HG02970 (cell line): ENCODE measurements at regions not wholly inside any gene's neighbourhood (a gene's known extent, or its start where the extent isn't known, plus 50 kb on each side); places are given as distances from the start of the nearest gene placed in this dataset.

ENCODE experiments used
- ATAC-seq: cut with Tn5 transposase; IDR thresholded peaks from one replicate; pipeline ENCODE4 v1.9.1; 2021; ENCODE audit warnings: mild to moderate bottlenecking, moderate library complexity, moderate number of reproducible peaks; ENCODE audit not compliant: unreplicated experiment, low FRiP score

DNA sequence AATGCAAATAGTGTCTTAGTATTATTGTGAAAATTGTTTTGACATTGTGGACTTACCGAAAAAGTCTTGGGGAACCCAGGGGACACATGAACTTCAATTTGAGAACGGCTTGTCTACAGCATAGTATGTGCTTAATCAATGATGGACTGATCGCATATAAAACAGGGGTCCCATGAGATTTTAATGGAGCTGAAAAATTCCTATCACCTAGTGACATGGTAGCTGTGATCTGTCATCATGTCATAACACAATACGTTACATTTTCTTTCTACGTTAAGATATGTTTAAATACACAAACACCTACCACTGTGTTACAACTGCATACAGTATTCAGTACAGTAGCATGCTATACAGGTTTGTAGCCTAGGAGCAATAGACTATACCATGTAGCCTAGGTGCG is 153.3 kb upstream of the FOXD3 start:
- ATAC-seq: no peak

DNA sequence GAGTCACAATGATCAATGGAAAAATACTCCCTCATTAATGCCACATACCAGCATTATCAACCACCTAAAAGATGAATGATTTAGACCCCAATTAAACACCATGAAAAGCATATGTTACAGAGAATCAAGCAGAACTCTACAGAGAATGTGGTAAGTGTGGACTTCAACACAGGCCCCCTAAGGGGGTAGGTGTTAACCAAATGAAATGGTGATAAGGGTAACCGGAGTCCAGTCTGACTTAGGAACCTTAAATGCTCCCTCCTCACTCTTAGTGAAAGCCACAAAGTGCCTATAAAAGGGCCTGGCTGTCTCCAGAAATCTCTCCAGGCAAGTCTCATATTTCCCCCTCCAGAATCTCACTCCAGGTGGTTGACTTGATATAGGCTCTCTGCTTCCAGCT is 149.2 kb upstream of the FOXD3 start:
- ATAC-seq: no peak

DNA sequence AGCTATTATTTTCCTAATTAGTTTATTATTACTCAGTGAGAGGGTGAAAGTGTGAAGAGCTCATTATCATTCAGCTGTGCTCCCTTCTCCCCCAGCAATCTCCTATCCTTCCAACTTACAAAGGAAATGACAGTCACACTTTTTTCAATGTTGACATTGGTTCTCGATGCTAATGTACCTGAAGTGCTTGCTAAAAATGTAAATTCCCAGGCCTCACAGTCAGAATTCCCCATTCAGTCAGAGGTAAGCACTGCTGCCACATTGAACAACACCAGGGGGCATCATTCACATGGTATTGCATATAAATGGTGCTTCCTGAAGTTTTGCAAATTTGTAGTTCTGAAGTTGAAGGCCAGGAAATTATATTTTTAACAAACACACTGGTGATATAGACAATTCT is 132.7 kb upstream of the FOXD3 start:
- ATAC-seq: no peak

DNA sequence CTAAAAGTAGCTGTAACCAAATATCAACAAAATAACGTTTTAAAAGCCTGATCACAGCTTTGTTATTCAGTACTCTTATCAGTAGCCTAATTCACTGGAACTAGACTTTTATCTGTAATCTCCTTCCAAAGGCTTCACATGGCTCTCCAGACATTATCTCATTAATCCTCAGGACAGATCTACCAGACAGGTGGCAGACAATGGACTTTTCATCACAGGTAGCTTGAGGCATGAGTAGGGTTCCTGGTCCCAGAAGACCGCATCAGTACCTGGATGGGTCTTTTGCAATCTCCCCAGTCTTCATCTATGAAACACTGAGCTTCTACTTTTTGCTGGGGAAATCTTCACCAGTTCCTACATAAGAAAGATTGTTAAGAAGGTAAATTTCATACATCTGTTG is 132.2 kb upstream of the FOXD3 start:
- no peak for ATAC-seq

DNA sequence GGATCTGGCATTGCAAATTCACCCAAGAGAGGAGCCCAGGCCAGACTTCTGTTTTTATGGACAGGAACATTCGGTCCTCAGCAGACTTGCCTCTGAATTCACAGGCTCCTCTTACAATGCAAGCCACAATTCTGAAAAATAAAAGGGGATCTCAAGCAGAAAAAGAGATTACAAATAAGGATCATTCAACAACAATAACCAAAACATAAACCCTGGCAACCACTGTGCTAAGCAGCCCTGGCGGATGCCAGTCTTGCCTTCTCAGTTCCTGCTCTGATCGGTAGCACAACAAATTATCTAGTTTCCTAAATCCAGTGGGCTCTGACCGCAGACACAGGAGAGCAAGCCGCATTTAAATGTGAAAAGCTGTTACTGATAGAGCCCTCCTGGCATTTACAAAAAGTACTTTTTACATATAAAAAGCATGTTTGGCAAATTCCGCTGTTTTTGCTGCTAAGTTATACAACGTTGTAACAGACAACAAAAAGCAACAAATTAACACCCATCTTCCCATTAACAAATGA is 123.4 kb upstream of the FOXD3 start:
- no peak for ATAC-seq

DNA sequence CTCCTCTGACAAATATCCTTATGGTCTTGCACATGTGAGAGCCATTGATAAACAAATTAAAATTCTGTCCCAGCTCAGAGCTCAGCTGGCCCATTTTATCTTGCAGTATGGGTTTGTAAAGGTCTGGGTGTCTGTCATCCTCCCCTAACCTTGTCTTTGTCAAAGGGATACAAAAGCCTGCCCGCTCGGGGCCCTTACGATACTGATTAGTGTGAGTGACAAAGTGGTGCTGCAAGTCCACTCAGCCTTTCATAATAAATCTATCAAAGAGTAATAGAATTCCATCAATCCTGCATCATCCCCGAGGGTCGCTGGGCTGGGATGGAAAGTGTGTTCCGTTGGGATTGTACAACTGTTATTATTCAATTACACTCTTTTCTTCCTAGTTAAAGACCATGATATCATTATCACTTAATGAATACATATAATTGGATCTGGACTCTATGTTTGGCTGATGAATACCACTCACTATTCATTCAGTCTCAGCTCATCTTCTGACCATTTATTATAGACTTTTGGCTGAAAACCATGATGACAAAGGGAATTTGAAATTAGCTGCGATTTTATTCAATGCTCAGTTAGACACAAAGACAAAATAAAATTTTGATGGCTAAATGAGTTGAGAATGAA is 122.5 kb upstream of the FOXD3 start:
- ATAC-seq: no peak

DNA sequence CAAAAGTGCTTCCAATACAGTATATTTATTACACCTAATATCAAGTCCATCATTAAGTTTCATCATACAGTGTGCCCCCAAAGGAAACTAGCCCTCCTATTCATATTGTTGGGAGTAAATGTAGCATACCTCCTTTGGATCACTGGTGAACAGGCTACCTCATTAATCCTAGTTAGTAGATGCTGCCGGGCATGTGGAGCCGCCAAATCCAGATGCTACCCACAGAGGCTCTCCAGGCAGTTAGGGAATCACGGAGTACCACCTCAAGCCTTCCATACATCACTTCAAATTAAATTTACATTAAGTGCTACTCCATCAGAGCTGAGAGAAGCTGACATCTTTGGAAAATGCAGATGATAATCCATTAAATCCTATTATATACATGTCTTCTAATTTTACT is 121.7 kb upstream of the FOXD3 start:
- ATAC-seq: no peak

DNA sequence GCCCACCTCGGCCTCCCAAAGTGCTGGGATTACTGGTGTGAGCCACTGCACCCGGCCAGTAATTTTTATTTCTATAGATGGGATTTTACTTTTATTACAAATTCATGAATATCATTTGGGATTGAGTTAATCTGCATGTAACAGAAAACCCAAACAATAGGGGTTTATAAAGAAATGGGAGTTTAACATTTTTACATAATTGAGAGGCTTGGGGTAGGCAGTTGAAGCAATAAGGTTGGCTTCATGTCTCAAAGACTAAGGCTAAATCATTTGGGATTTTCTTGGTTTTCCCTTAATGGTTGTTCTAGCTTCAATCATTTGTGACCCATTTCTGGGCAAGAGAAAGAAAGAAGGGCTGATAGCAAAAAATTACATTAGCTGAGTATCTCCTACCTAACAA is 118.7 kb upstream of the FOXD3 start:
- no peak for ATAC-seq

DNA sequence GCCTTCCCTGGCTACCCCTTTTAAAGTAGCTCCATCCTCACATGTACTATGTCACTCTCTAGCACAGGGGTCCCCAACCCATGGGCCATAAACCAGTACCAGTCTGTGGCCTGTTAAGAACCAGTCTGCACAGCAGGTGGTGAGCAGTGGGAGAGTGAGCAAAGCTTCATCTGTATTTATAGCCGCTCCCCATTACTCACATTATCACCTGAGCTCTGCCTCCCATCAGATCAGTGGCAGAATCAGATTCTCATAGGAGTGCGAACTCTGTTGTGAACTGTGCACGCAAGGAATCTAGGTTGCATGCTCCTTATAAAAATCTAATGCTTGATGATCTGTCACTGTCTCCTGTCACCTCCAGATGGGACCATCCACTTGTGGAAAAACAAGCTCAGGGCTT is 116.6 kb upstream of the FOXD3 start:
- no peak for ATAC-seq

DNA sequence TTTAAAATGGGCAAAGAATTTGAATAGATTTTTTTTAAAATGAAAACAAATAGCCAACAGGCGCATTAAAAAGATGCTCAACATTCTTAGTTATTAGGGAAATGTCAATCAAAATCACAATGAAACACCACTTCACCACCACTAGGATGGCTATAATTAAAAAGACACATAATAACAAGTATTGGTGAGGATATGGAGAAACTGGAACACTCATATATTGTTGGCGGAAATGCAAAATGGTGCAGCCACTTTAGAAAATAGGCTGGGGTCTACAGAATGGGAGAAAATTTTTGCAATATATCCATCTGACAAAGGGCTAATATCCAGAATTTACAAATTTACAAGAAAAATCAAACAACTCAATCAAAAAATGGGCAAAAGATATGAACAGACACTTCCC is 107.8 kb upstream of the FOXD3 start:
- no peak for ATAC-seq

DNA sequence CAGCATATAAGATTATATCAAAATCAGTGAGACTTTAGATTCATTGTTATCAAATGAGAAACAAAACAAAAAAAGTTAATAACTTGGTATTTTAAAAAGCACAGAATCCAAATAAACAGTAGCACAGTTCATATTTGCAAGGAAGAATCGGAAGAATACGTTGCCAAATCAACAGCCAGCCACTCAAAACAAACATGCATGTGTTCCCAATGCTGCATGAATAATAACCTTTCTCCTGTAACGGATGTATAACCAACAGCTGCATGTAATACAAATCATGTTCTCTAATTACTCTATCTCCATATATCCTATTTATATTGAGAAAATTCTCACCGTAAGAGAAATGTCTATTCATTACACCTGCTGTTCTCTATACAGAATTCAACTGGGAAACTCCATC is 98.9 kb upstream of the FOXD3 start:
- ATAC-seq: no peak

DNA sequence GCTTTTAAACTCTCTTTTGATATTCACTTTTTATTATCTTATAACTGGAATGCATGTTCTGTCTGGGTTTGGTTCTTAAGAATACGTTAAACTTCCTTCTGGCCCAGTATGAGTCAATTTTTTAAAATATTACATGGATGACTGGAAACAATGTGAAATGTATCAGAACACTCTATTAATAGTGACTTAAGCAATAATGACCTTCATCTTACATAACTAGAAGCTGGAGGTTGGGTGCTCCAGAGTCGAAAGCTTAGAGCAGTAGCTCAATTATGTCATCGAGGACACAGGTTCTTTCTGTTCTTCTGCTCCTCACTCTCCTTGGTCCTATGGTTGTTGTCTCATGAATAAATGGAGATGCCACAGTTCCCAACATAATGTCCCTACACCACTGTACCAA is 91.6 kb upstream of the FOXD3 start:
- no peak for ATAC-seq

DNA sequence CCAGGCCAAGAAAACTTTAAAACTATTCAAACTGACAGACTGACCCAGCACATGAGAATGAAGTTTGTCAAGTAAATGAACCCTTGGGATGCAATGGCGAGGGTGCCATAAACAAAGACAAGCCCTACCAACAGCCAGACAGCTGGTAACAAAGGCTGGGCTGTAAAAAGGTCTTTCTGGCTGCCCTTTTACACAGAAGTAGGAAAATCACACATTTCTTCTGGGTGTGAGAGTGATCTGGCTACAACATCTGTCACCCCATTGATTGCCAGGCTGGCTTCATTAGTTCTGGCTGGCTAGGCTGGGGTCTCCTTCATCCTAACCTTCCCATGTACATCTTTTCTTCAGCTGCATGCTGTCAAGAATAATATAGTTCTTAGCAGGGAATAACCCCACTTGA is 83.6 kb upstream of the FOXD3 start:
- no peak for ATAC-seq

DNA sequence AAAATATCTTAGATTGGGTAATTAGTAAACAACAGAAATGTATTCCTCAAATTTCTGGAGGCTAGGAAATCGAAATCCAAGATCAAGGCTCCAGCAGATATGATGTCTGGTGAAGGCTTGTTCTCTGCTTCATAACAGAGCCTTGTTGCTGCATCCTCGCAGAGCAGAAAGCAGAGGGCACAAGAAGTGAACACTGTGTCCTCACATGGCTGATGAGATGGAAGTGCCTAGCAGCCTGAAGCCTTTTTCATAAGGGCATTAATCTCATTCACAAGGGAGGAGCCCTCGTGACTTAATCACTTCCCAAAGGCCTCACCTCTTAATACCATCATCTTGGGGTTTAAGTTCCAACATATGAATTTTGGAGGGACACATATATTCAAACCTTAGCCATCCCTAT is 77.2 kb upstream of the FOXD3 start:
- no peak for ATAC-seq

DNA sequence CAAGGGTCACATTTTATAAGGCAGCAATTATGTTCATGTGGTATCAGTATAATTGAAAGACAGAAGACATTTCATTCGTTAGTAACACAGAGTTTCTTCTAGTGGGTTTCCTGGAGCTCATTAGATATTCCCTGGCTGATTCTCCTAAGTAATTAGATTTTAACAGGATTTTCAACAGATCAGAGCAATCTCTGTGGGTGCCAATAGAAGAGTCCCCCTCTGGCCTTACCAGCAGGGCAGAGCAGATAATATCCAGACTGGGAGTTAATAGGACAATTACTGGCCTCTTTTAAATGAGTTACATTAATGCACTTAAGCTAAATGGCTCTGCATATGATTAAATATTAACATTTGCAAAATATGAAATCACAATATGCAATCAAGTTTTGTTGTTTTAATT is 74.2 kb upstream of the FOXD3 start:
- ATAC-seq: no peak

DNA sequence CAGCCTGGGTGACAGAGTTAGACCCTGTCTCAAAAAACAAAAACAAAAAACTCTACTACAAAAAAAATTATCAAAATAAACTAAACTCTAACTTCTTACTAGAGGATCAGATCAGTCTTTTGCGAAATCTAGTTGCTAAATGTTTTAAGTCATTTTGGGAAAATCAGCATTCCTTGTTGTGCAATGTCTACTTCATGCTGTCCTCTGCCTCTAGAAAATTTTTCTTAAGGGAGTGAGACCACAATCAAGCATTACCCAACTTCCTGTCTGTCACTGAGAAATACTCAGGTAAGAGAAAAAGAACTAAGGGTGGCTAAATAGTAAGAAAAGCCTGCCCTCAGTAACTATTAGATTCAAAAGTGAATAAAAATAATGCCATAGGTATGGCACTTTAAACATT is 67.2 kb upstream of the FOXD3 start:
- no peak for ATAC-seq

DNA sequence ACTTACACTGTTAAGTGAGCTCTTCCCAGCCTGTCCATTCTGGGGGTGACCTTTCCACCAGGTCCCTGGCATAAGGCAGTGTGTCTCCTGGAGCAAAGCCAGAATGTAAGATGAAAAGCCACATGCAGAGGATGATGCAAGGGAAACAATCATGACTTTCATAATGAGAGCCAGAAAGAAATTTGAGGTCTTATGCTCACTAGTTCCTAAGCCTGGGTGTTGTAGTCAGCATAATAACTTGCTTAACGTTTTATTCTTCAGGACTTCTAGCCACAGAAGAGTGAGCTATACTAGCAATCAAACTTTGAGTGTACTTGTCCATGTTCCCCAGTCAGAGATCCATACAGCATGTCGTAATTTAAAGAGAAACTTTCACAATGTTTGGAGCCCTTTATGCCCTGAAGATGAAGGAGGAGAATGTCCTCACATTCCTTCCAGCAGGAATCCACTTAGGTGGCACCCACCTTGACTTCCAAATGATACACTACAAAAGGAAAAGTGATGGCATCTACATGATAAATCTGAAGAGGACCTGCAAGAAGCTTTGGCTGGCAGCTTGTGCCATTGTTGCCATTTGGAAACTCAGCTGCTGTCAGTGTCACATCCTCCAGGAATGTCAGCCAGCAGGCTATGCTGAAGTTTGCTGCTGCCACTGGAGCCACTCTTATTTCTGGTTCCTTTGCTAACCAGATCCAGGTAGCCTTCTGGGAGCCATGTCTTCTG is 60.5 kb upstream of the FOXD3 start:
- ATAC-seq: no peak

DNA sequence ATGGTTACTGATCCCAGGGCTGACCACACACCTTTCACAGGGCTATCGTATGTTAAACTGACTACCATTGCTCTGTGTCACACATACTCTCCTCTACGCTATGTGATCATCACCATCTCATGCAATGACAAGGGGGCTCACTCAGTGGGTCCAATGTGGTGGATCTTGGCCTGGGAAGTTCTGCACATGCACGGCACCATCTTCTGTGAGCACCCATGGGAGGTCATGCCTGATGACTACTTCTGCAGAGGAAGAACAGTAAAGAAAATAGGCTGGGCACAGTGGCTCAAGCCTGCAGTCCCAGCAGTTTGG is 60.0 kb upstream of the FOXD3 start:
- no peak for ATAC-seq

DNA sequence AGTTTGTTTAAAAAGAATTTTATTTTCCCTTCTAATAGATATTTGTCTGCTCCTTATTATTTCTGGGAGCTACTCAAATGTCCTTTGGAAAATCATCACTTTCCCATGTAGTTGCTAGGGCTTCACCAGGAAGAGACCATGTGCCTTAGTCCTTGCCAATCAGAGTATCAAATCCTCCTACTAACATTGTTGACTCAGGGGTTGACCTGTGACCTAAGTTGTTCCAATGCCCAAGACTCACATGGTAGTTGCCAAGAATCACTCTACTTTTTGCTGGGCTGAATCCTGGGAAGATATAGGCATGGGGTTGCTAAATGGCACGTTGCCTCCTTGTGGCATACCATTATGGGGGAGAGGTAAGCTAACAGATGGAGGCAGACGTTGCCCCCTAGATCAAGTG is 58.2 kb upstream of the FOXD3 start:
- no peak for ATAC-seq

DNA sequence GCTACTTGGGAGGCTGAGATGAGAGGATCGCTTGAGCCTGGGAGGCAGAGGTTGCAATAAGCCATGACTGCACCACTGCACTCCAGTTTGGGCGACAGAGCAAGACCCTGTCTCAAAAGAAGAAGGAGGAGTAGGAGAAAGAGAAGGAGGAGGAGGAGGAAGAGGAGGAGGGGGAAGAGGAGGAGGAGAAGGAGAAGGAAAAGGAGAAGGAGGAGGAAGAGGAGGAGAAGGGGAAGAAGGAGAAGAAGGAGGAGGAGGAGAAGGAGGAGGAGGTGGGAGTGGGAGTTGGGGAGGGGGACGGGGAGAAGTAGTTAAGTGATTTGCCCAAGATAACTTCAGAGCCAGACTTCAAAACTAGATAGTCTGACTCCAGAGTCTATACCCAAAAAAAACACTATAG is 55.5 kb upstream of the FOXD3 start:
- ATAC-seq: no peak

DNA sequence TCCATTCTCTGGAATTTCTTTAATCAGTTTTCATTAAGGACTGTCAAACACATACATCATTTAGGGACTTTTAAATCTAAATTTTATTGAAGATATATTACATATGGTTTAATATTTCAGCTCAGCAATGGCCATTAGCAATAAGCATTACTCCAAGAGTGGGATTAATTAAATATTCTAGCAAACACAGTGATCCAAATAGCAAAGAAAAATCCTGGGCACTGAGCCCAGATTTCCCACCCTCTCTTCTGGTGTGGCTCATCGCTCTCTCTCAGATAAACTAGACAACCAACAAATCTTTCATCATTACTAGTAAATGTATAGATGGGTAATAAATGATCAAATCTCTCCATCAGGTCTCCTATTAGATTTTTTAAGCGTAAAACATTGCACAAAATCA is 53.5 kb upstream of the FOXD3 start:
- no peak for ATAC-seq

DNA sequence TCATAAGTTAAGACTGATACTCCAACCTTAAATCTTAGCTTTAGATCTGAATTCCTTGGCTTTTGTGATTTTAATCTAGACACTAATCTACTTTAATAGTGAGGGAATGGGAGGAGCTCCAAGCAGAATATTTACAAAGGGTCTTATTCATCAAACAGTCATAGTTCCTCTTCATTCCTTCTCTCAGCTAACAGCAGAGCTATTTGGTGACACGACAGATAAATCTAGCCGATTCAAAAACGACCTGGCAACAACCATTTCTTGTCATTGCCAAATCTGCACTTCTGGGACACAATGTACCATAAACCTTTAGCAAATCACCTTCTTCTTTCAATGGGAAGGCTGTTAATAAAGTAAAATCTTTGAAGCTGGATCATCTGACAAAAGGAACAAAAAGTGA is 52.8 kb upstream of the FOXD3 start:
- no peak for ATAC-seq
